Non-pigmented ciliary epithelial cell (primary cell): ENCODE measurements at regions not wholly inside any gene's neighbourhood (a gene's known extent, or its start where the extent isn't known, plus 50 kb on each side); places are given as distances from the start of the nearest gene placed in this dataset.
"Not testable (repeated sequence)": the region's sequence is repeated elsewhere in the genome, so short reads cannot be mapped to it uniquely, and the experiment has no call there.

Experiments used
- DNase-seq: peaks from one replicate; pipeline ENCODE4 v3.0.0-alpha.2; 2010; ENCODE audit warnings: low read depth

DNA sequence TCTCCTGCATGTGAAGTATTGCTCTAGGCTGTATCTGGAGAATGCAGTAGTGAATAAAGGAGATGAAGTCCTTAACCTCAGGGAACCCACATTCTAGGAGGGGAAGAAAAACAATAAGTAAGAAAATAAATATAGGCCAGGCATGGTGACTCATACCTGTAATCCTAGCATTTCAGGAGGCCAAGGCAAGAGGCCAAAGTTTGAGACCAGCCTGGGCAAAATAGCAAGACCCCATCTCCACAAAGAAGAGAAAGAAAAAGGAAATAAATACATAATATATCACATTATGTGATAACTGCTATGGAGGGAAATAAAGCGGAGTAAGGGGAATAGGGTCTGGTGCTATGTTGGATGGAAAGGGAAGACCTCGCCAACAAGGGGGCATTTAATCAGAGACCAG, 94.0 kb downstream of the QRSL1 start:
- DNase-seq, result not testable (repeated sequence)

DNA sequence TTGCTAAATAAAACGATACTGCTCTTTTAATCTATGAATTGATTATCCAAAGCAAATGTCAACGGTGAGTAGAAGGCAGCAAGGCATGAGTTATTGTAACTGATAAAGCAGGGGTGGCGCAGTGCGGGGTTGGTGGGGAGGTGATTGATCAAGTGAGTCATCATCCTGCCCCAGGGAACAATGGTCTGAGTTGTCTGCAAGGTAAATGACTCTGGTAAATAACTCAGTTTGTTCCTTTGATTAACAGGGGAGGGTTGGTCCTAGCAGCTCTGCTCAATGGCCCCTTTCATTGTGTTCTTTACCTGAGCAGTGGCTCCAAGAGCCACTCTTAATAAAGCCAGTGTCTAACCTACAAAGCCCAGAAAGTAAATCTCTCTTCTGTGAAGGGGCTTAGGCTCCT, 91.8 kb downstream of the QRSL1 start:
- DNase-seq, result not testable (repeated sequence)
